Adrenal gland (tissue), 9 donors: ENCODE measurements at regions not wholly inside any gene's neighbourhood (a gene's known extent, or its start where the extent isn't known, plus 50 kb on each side); places are given as distances from the start of the nearest gene placed in this dataset.

Source experiments
- DNase-seq, 7 donors: peaks; one replicate each; pipeline ENCODE4 v3.0.0-alpha.2; 2019 to 2020
- H3K27ac ChIP-seq, 5 donors: fragments of 200-600 bp; sonication (generic) in 4 of 5; 1 replicate in 3 of 5; 2 replicates in 2 of 5; pipeline versions ENCODE4 v1.5.1 to v1.8.0; 2016 to 2020; ENCODE audit warnings: mild to moderate bottlenecking in 1 of 5
- H3K27me3 ChIP-seq: fragments of 200-600 bp; 2 replicates; pipeline ENCODE4 v1.8.0; 2021
- H3K36me3 ChIP-seq, 2 donors: fragments of 200-600 bp; replicated peaks in 1 of 2; 1 replicate in 1 of 2; 2 replicates in 1 of 2; pipeline versions ENCODE4 v1.5.1 to v1.8.0; 2018 to 2022
- H3K4me1 ChIP-seq, 2 donors: fragments of 200-600 bp; replicated peaks in 1 of 2; 1 replicate in 1 of 2; 2 replicates in 1 of 2; pipeline versions ENCODE4 v1.5.1 to v1.8.0; 2018 to 2021
- H3K4me3 ChIP-seq, 4 donors: fragments of 200-600 bp; sonication (generic) in 3 of 4; one replicate each; pipeline ENCODE4 v1.5.1; 2016 to 2018
- H3K9me3 ChIP-seq, 3 donors: fragments of 200-600 bp; sonication (generic) in 1 of 3; replicated peaks in 1 of 3; 1 replicate in 2 of 3; 2 replicates in 1 of 3; pipeline versions ENCODE4 v1.5.1 to v1.8.0; 2016 to 2021
- POLR2A ChIP-seq, 2 donors: fragments of 450-650 bp; IDR thresholded peaks; one replicate each; pipeline ENCODE4 v1.6.1; 2017; ENCODE audit warnings: antibody characterized with exemption in 2 of 2, mild to moderate bottlenecking in 2 of 2, moderate library complexity in 1 of 2
- WGBS, 4 donors: extraction: QIAGEN DNeasy Blood & Tissue Kit in 2 of 4; methylation state at CpG; one replicate each; pipeline versions ENCODE4 v1.1.5 to v1.1.7; 2013 to 2017; 5-methylcytosine and 5-hydroxymethylcytosine counted together
- intact Hi-C, 2 donors: fragments of 100-400 bp; cut with DNase I; formaldehyde crosslinking; loops; one replicate each; pipeline versions ENCODE4 v1.14.1 to v1.15.0; 2022 to 2023
- TF ChIP-seq, protein P1 (sequence below), 6 experiments: fragments of 450-650 bp in 4 of 6; fragments of 200-600 bp in 2 of 6; sonication (generic) in 1 of 6; IDR thresholded peaks; 1 replicate in 5 of 6; 2 replicates in 1 of 6; pipeline versions ENCODE4 v1.5.1 to v1.8.0; 2016 to 2021; ENCODE audit warnings: antibody characterized with exemption in 6 of 6, mild to moderate bottlenecking in 2 of 6, moderate library complexity in 1 of 6
- donor health status: healthy with polysubstance abuse.
- donor health status: Bipolar disorder and iron deficiency.
- donor health status: DM: yes; HTN: yes; CAD: no.
- donor health status: DM: no; HTN: no; CAD: no.
- donor health status: DM: no; HTN: no; CAD: no.

DNA sequence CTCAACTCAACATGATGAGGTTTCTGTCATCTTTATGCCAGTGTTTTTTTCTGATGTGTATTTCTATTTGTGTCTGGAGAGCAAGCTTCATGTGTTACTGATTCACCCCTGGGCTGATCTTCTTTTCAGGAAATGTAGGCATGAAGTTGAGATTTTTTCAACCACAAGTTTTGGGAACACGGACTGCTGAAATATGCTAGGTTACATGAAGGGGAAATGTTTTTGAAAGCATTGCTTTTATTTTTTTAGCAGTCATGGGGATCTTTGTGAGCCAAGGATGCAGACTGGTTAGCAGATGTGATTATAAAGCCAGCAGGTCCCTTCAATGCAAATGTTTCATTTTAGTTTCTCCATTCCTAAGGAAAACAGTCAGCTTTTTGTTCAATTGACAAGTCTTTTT is 219.3 kb upstream of the COL8A1 start:
- 30 to 54% (median 49%) methylated on average over 1 of the region's 1 CpG for WGBS, 4 donors
- TF ChIP-seq, protein P1, sequence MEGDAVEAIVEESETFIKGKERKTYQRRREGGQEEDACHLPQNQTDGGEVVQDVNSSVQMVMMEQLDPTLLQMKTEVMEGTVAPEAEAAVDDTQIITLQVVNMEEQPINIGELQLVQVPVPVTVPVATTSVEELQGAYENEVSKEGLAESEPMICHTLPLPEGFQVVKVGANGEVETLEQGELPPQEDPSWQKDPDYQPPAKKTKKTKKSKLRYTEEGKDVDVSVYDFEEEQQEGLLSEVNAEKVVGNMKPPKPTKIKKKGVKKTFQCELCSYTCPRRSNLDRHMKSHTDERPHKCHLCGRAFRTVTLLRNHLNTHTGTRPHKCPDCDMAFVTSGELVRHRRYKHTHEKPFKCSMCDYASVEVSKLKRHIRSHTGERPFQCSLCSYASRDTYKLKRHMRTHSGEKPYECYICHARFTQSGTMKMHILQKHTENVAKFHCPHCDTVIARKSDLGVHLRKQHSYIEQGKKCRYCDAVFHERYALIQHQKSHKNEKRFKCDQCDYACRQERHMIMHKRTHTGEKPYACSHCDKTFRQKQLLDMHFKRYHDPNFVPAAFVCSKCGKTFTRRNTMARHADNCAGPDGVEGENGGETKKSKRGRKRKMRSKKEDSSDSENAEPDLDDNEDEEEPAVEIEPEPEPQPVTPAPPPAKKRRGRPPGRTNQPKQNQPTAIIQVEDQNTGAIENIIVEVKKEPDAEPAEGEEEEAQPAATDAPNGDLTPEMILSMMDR (IDR thresholded peaks at IDR 0.05), result no peak
- TF ChIP-seq POLR2A (IDR thresholded peaks at IDR 0.05), result no peak
- no peaks in the 10 kb centered on the region for H3K27me3 ChIP-seq
- intact Hi-C loops, result no loop called here
- no peaks in the 10 kb centered on the region for H3K9me3 ChIP-seq
- no peaks in the 10 kb centered on the region for H3K36me3 ChIP-seq
- no peak for DNase-seq
- no peaks in the 10 kb centered on the region for H3K4me1 ChIP-seq
- H3K27ac ChIP-seq, result no peak overlapping the region
- H3K4me3 ChIP-seq, result no peak overlapping the region

DNA sequence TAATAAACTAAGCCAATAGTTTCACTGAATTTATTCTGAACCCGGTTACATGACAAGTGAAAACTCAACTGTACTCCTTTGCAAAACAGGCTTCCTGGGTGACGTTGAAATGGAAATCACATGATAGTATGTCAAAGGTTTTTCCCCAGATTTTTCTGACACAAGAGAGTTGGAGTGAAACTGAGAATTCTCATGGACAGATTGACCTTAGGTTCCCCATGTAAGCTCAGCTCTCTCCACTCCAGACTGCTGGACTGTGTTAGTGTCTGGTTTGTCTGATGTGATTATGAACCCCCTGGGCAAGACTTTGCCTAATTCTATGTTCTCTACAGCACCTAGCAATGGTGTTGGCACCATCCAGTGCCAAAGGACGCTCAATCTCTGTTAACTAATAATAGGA is 219.7 kb upstream of the COL8A1 start:
- no peaks in the 10 kb centered on the region for H3K27me3 ChIP-seq
- 59 to 67% (median 65%) methylated on average over 3 of the region's 3 CpGs for WGBS, 4 donors
- H3K4me3 ChIP-seq, result no peak overlapping the region
- TF ChIP-seq, protein P1 (IDR thresholded peaks at IDR 0.05), result no peak
- no peak for TF ChIP-seq POLR2A (IDR thresholded peaks at IDR 0.05)
- H3K36me3 ChIP-seq, result no peaks in the 10 kb centered on the region
- no peaks in the 10 kb centered on the region for H3K9me3 ChIP-seq
- no peaks in the 10 kb centered on the region for H3K4me1 ChIP-seq
- no peak overlapping the region for H3K27ac ChIP-seq
- intact Hi-C loops, result no loop called here
- no peak for DNase-seq

DNA sequence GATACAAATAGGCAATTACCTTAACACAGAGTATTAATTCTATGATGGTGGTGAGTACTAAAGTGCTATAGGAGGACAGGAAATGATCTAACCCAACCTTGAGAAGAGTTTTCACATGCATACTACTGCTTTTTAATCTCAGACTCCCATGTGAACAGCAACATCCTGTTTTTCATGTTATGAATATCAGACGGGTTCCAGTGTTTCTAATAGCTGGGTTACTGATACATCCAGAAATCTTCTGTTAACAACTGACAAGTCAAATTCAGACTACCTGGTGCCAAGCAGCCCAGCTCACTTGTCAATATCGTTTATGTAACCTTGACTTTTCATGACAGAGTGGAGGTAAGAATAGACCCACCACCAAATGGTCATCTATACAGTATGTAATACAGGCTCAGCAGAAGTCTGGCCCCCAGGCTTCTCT is 220.2 kb upstream of the COL8A1 start:
- no peak overlapping the region for H3K4me3 ChIP-seq
- H3K27me3 ChIP-seq, result no peaks in the 10 kb centered on the region
- intact Hi-C loops, result no loop called here
- H3K4me1 ChIP-seq, result no peaks in the 10 kb centered on the region
- H3K27ac ChIP-seq, result no peak overlapping the region
- DNase-seq, result no peak
- H3K9me3 ChIP-seq, result no peaks in the 10 kb centered on the region
- TF ChIP-seq, protein P1 (IDR thresholded peaks at IDR 0.05), result no peak
- no peak for TF ChIP-seq POLR2A (IDR thresholded peaks at IDR 0.05)
- 40 to 55% (median 52%) methylated on average over 2 of the region's 2 CpGs for WGBS, 4 donors
- no peaks in the 10 kb centered on the region for H3K36me3 ChIP-seq

DNA sequence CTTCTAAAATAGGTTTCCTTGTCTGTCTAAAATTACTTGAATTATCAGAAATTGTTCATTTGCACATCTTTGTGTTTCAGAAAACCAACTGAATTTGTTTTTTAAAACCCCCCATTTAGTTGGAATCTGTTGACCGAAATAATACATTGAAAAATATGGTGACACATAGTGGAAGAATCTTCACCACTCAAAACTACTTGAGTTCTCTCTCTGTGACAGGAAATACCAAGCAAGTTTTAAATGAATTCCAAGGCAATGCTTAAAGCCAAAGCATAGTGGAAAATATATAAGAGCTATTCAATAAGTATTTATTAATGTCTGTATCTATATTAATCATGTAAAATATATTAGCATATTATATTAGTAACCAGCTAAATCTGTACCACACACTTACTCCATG is 224.9 kb upstream of the COL8A1 start:
- DNase-seq, result no peak
- no peak for TF ChIP-seq POLR2A (IDR thresholded peaks at IDR 0.05)
- TF ChIP-seq, protein P1 (IDR thresholded peaks at IDR 0.05), result no peak
- Histone ChIP-seq H3K4me1 (no peaks in the 10 kb centered on the region), H3K27me3 (no peaks in the 10 kb centered on the region), H3K27ac (no peak overlapping the region), H3K9me3 (no peaks in the 10 kb centered on the region), H3K36me3 (no peaks in the 10 kb centered on the region), H3K4me3 (no peak overlapping the region)
- intact Hi-C loops, result no loop called here
- 43 to 70% (median 59%) methylated on average over 1 of the region's 1 CpG for WGBS, 4 donors
